VCaP (cell line): ENCODE measurements at regions not wholly inside any gene's neighbourhood (a gene's known extent, or its start where the extent isn't known, plus 50 kb on each side); places are given as distances from the start of the nearest gene placed in this dataset.
"Not testable (repeated sequence)": the region's sequence is repeated elsewhere in the genome, so short reads cannot be mapped to it uniquely, and the experiment has no call there.

ENCODE experiments used
- H3K27ac ChIP-seq: fragments of 450-650 bp; 2 replicates; pipeline ENCODE4 v1.5.1; 2017
- CTCF ChIP-seq: fragments of 450-650 bp; conservative IDR thresholded peaks from 2 replicates; pipeline ENCODE4 v1.5.1; 2017; ENCODE audit warnings: mild to moderate bottlenecking, moderate library complexity

GRCh38 chr4:91746551-91746950 is 557.2 kb upstream of the GRID2 start:
- H3K27ac ChIP-seq: no peak overlapping the region
- TF ChIP-seq CTCF: no peak

- no peak for TF ChIP-seq CTCF
Observed at GRCh38 chr4:91751961-91752360, 551.8 kb upstream of the GRID2 start.

GRCh38 chr4:91754716-91755115 is 549.0 kb upstream of the GRID2 start:
- no peak for TF ChIP-seq CTCF
- no peak overlapping the region for H3K27ac ChIP-seq

More at GRCh38 chr4:91751961-91752360, 551.8 kb upstream of the GRID2 start:
- H3K27ac ChIP-seq: no peak overlapping the region

- no peak for TF ChIP-seq CTCF
- no peak overlapping the region for H3K27ac ChIP-seq
Observed at GRCh38 chr4:91758487-91758886, 545.3 kb upstream of the GRID2 start.

- no peak overlapping the region for H3K27ac ChIP-seq
- TF ChIP-seq CTCF: no peak
Observed at GRCh38 chr4:91764085-91764484, 539.7 kb upstream of the GRID2 start.

GRCh38 chr4:91769912-91770311 is 533.9 kb upstream of the GRID2 start:
- no peak for TF ChIP-seq CTCF
- no peak overlapping the region for H3K27ac ChIP-seq

- not testable (repeated sequence) for H3K27ac ChIP-seq
Observed at GRCh38 chr4:91791631-91792030, 512.1 kb upstream of the GRID2 start.

- no peak for TF ChIP-seq CTCF
- H3K27ac ChIP-seq: no peak overlapping the region
Observed at GRCh38 chr4:91795947-91796346, 507.8 kb upstream of the GRID2 start.
